ENCODE measurements at regions not wholly inside any gene's neighbourhood (a gene's known extent, or its start where the extent isn't known, plus 50 kb on each side); places are given as distances from the start of the nearest gene placed in this dataset.

- Histone ChIP-seq H2BK12ac (ENCODE audit: insufficient read length, low read depth, low read length) (no peak overlapping the region), H3K4me1 (ENCODE audit: insufficient read depth, low read length) (no peaks in the 10 kb centered on the region), H4K8ac (replicated peaks; ENCODE audit: insufficient read length, low read depth, low read length) (no peak overlapping the region), H3K18ac (ENCODE audit: insufficient read length, low read depth, low read length) (no peak overlapping the region), H3K79me2 (ENCODE audit: insufficient read depth, low read length) (no peaks in the 10 kb centered on the region), H3K9me3 (ENCODE audit: control insufficient read depth, low read depth, low read length) (no peaks in the 10 kb centered on the region), H2AK5ac (ENCODE audit: insufficient read length, low read length) (no peak overlapping the region), H2BK5ac (ENCODE audit: insufficient read length, low read length) (no peak overlapping the region), H4K20me1 (ENCODE audit: control insufficient read depth, insufficient read depth, insufficient read length) (no peaks in the 10 kb centered on the region), H2AFZ (ENCODE audit: low read length) (no peak overlapping the region), H2BK20ac (ENCODE audit: low read depth, low read length, poor library complexity, severe bottlenecking) (no peak overlapping the region), H2BK15ac (ENCODE audit: low read depth, low read length) (no peak overlapping the region), H3K79me1 (ENCODE audit: insufficient read depth, low read depth, low read length, poor library complexity, severe bottlenecking) (no peaks in the 10 kb centered on the region), H3K4ac (ENCODE audit: low read depth, low read length) (no peak overlapping the region), H3K14ac (ENCODE audit: insufficient read depth, low read length) (no peak overlapping the region), H3T11ph (ENCODE audit: low read length) (no peak overlapping the region), H2BK120ac (ENCODE audit: low read depth, low read length, poor library complexity, severe bottlenecking) (no peak overlapping the region), H3K27me3 (ENCODE audit: insufficient read depth, low read length) (no peaks in the 10 kb centered on the region), H3K23ac (ENCODE audit: insufficient read length, low read depth, low read length) (no peak overlapping the region), H3K27ac (ENCODE audit: insufficient read length, low read depth, low read length) (no peak overlapping the region), H3K23me2 (ENCODE audit: insufficient read length, low read depth, low read length, poor library complexity, severe bottlenecking) (no peaks in the 10 kb centered on the region), H4K5ac (ENCODE audit: insufficient read length, low read depth, low read length) (no peak overlapping the region), H3K9ac (ENCODE audit: extremely low read depth, insufficient read length, low read length) (no peak overlapping the region), H3K4me2 (ENCODE audit: insufficient read depth, insufficient read length, low read length) (no peak overlapping the region), H3K56ac (ENCODE audit: insufficient read length, low read depth, low read length) (no peak overlapping the region), H4K91ac (ENCODE audit: insufficient read length, low read depth, low read length) (no peak overlapping the region)
- WGBS (ENCODE audit: extremely low coverage, insufficient read length, low lambda C conversion rate) = no CpG with 5 or more reads among the region's 9 CpGs
- Mint-ChIP-seq H3K9me3 (no peaks in the 10 kb centered on the region; a peak in 2 of 5 replicates), H3K27me3 (ENCODE audit: low read depth) (no peaks in the 10 kb centered on the region), H3K4me3 (peak overlapping the region in 1 of 2 experiments; percentile 40; a peak in 1 of 5 replicates), H3K36me3 (ENCODE audit: insufficient read depth in 1 of 3, low read depth in 3 of 3) (no peaks in the 10 kb centered on the region), H3K27ac (no peak overlapping the region), H3K4me1 (no peaks in the 10 kb centered on the region)
- TF ChIP-seq CTCF (conservative IDR thresholded peaks at IDR 0.05) = no peak
- no peak for DNase-seq
Measured at GRCh38 chrX:8305350-8305749, 134.3 kb upstream of the VCX2 start.

Data from H9 (cell line).